HCT116 (cell line): ENCODE measurements at regions not wholly inside any gene's neighbourhood (a gene's known extent, or its start where the extent isn't known, plus 50 kb on each side); places are given as distances from the start of the nearest gene placed in this dataset.

ENCODE experiments used
- ATAC-seq: fragments of 200-7000 bp; cut with Tn5 transposase; 2 replicates; pipeline ENCODE4 v1.9.1; 2020; ENCODE audit warnings: mild to moderate bottlenecking, moderate library complexity
- BruUV-seq: library from RNA; stranded (reverse); fragments of 400-500 nt; replicated peaks from 2 replicates; lab custom pipeline; 2021; lab: Mats Ljungman, UMichigan
- CTCF ChIA-PET: fragments of 300-600 bp; sonication (Branson Sonifier 250); formaldehyde crosslinking; loops from one replicate; lab custom pipeline; 2021; ENCODE audit warnings: antibody characterized with exemption; lab: Charles Lee
- POLR2A ChIA-PET: fragments of 300-600, 350-600 bp; sonication (Branson Sonifier 250); formaldehyde crosslinking; loops from one replicate; lab custom pipeline; 2021; ENCODE audit warnings: antibody characterized with exemption; lab: Charles Lee
- RAD21 ChIA-PET, 2 experiments: fragments of 300-600 bp; sonication (Branson Sonifier 250); formaldehyde crosslinking; loops; one replicate each; lab custom pipeline; 2023; ENCODE audit warnings: low total read pairs in 2 of 2; ENCODE audit not compliant: uncharacterized antibody in 2 of 2, unreplicated experiment in 2 of 2, low non-redundant PET in 1 of 2; lab: Charles Lee
- DNase-seq: peaks from one replicate; pipeline ENCODE4 v3.0.0-alpha.2; 2010; ENCODE audit warnings: low read depth, low spot score
- H2AFZ ChIP-seq: fragments of 200-600 bp; shearing (Covaris generic), sonication (generic); 2 replicates; pipeline ENCODE4 v1.6.1; 2017; ENCODE audit warnings: low read depth, mixed run types, mixed read lengths, antibody characterized with exemption, low read length; ENCODE audit not compliant: poor library complexity, severe bottlenecking
- H3K27ac ChIP-seq: 2 replicates; pipeline ENCODE4 v1.5.1; 2012; ENCODE audit warnings: low read depth, low read length
- H3K27me3 ChIP-seq: fragments of 200-600 bp; sonication (generic); 2 replicates; pipeline ENCODE4 v1.6.1; 2016; ENCODE audit warnings: mixed run types, low read length, mixed read lengths; ENCODE audit not compliant: insufficient read depth
- H3K36me3 ChIP-seq, 2 experiments: fragments of 200-500 bp in 1 of 2; fragments of 200-600 bp in 1 of 2; sonication (Bioruptor generic) in 1 of 2; sonication (generic) in 1 of 2; 2 replicates each; pipeline versions ENCODE4 v1.5.1 to v1.6.1; 2014 to 2016; ENCODE audit warnings: low read length in 2 of 2, inconsistent platforms in 1 of 2, mixed read lengths in 1 of 2, mixed run types in 1 of 2; ENCODE audit not compliant: insufficient read depth in 2 of 2, control insufficient read depth in 1 of 2
- H3K4me1 ChIP-seq, 2 experiments: fragments of 200-600 bp in 1 of 2; sonication (generic) in 1 of 2; 2 replicates each; pipeline versions ENCODE4 v1.5.1 to v1.6.1; 2012 to 2017; ENCODE audit warnings: low read length in 2 of 2, inconsistent platforms in 1 of 2, mild to moderate bottlenecking in 1 of 2, mixed read lengths in 1 of 2, mixed run types in 1 of 2, moderate library complexity in 1 of 2; ENCODE audit not compliant: insufficient read depth in 2 of 2, control insufficient read depth in 1 of 2
- H3K4me2 ChIP-seq: fragments of 200-600 bp; sonication (generic); 2 replicates; pipeline ENCODE4 v1.6.1; 2017; ENCODE audit warnings: mixed run types, low read length, mixed read lengths
- H3K4me3 ChIP-seq, 2 experiments: fragments of 200-600 bp in 1 of 2; sonication (generic) in 1 of 2; replicated peaks in 1 of 2; 2 replicates each; pipeline ENCODE4 v1.5.1; 2011 to 2016; ENCODE audit warnings: low read length in 2 of 2, control low read depth in 1 of 2, low read depth in 1 of 2, mild to moderate bottlenecking in 1 of 2, mixed read lengths in 1 of 2, mixed run types in 1 of 2
- H3K79me2 ChIP-seq: fragments of 200-600 bp; sonication (generic); 2 replicates; pipeline ENCODE4 v1.6.1; 2017; ENCODE audit warnings: mild to moderate bottlenecking, mixed run types, low read length, moderate library complexity, mixed read lengths; ENCODE audit not compliant: insufficient read depth
- H3K9ac ChIP-seq: fragments of 200-600 bp; sonication (generic); 2 replicates; pipeline ENCODE4 v1.6.1; 2016; ENCODE audit warnings: low read length, mixed read lengths
- H3K9me2 ChIP-seq: fragments of 200-600 bp; sonication (generic), shearing (Covaris generic); 2 replicates; pipeline ENCODE4 v1.6.1; 2017; ENCODE audit warnings: mixed run types, mild to moderate bottlenecking, moderate library complexity; ENCODE audit not compliant: insufficient read depth
- H3K9me3 ChIP-seq, 2 experiments: fragments of 200-500 bp in 1 of 2; fragments of 200-600 bp in 1 of 2; sonication (Bioruptor generic) in 1 of 2; sonication (generic) in 1 of 2; 2 replicates each; pipeline ENCODE4 v1.6.1; 2014 to 2017; ENCODE audit warnings: low read length in 2 of 2, mixed read lengths in 2 of 2, inconsistent platforms in 1 of 2, low read depth in 1 of 2, mild to moderate bottlenecking in 1 of 2, mixed run types in 1 of 2, moderate library complexity in 1 of 2; ENCODE audit not compliant: control insufficient read depth in 1 of 2, insufficient read depth in 1 of 2
- H4K20me1 ChIP-seq: fragments of 200-600 bp; sonication (generic), shearing (Covaris generic); 2 replicates; pipeline ENCODE4 v1.6.1; 2017; ENCODE audit warnings: mixed run types, mild to moderate bottlenecking, moderate library complexity; ENCODE audit not compliant: insufficient read depth
- CBX3 ChIP-seq: IDR thresholded peaks from 2 replicates; pipeline ENCODE4 v1.6.1; 2012; ENCODE audit warnings: low read depth
- CEBPB ChIP-seq: IDR thresholded peaks from 2 replicates; pipeline ENCODE4 v1.6.1; 2012; ENCODE audit warnings: low read depth
- EGR1 ChIP-seq: IDR thresholded peaks from 2 replicates; pipeline ENCODE4 v1.6.1; 2012; ENCODE audit warnings: low read depth
- ELF1 ChIP-seq: IDR thresholded peaks from 2 replicates; pipeline ENCODE4 v1.6.1; 2012; ENCODE audit warnings: low read depth, borderline replicate concordance
- FOSL1 ChIP-seq: IDR thresholded peaks from 2 replicates; pipeline ENCODE4 v1.6.1; 2012; ENCODE audit warnings: low read depth
- JUND ChIP-seq: IDR thresholded peaks from 2 replicates; pipeline ENCODE4 v1.6.1; 2012
- POLR2A ChIP-seq: IDR thresholded peaks from 2 replicates; pipeline ENCODE4 v1.7.0; 2011; ENCODE audit warnings: borderline replicate concordance; ENCODE audit not compliant: insufficient read depth, insufficient read length; ENCODE audit errors: extremely low read depth
- SIN3A ChIP-seq: IDR thresholded peaks from 2 replicates; pipeline ENCODE4 v1.6.1; 2012; ENCODE audit warnings: low read depth
- SP1 ChIP-seq: IDR thresholded peaks from 2 replicates; pipeline ENCODE4 v1.6.1; 2012; ENCODE audit warnings: low read depth
- SRF ChIP-seq: IDR thresholded peaks from 2 replicates; pipeline ENCODE4 v1.6.1; 2012; ENCODE audit warnings: low read depth
- intact Hi-C: fragments of 100-400 bp; cut with micrococcal nuclease; formaldehyde crosslinking; loops from 2 replicates; pipeline ENCODE4 v1.10.0; 2022
- TF ChIP-seq, protein P1 (sequence below): IDR thresholded peaks from 2 replicates; pipeline ENCODE4 v1.6.1; 2012
- TF ChIP-seq, protein P2 (sequence below), 3 experiments: fragments of 200-600 bp in 1 of 3; sonication (generic) in 1 of 3; IDR thresholded peaks in 2 of 3; conservative IDR thresholded peaks in 1 of 3; 2 replicates each; pipeline ENCODE4 v1.5.1; 2012 to 2017; ENCODE audit warnings: low read depth in 2 of 3, low read length in 2 of 3, antibody characterized with exemption in 1 of 3, borderline replicate concordance in 1 of 3, control low read depth in 1 of 3, mild to moderate bottlenecking in 1 of 3, mixed read lengths in 1 of 3, mixed run types in 1 of 3, moderate library complexity in 1 of 3; ENCODE audit not compliant: insufficient read depth in 1 of 3
- TF ChIP-seq, protein P3 (sequence below): IDR thresholded peaks from 2 replicates; pipeline ENCODE4 v1.6.1; 2012; ENCODE audit warnings: low read depth
- TF ChIP-seq, protein P4 (sequence below): IDR thresholded peaks from 2 replicates; pipeline ENCODE4 v1.6.1; 2011; ENCODE audit warnings: mild to moderate bottlenecking, low read length, moderate library complexity; ENCODE audit not compliant: insufficient replicate concordance; ENCODE audit errors: extremely low read depth

DNA sequence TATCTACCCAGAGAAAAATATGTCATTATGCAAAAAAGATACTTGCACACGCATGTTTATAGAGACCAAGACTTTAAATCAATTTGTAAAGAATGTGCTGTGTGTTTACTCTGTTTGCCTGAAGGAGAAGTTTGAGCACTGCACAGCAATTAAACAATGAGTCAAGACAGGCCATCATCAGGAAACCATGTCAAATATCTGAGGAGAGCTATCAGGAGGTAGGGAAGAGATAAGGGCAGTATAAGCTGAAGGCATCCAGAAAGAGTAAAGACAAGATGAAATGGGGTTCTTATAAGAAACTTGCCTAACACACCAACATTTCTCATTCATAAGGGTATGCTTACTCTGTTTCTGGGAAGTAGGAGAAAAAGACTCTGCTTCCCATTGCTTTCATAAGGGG lies 405.8 kb upstream of the PTGER4 start:
- Histone ChIP-seq H3K9ac (no peak overlapping the region), H3K4me3 (no peak overlapping the region), H2AFZ (no peak overlapping the region), H3K4me2 (no peak overlapping the region), H3K9me3 (no peaks in the 10 kb centered on the region), H3K79me2 (no peaks in the 10 kb centered on the region), H3K27me3 (no peaks in the 10 kb centered on the region), H3K36me3 (no peaks in the 10 kb centered on the region), H4K20me1 (no peaks in the 10 kb centered on the region), H3K27ac (no peak overlapping the region), H3K9me2 (no peaks in the 10 kb centered on the region), H3K4me1 (no peaks in the 10 kb centered on the region)
- TF ChIP-seq CEBPB: no peak
- no peak for TF ChIP-seq ELF1
- no peak for TF ChIP-seq EGR1
- TF ChIP-seq, protein P1, sequence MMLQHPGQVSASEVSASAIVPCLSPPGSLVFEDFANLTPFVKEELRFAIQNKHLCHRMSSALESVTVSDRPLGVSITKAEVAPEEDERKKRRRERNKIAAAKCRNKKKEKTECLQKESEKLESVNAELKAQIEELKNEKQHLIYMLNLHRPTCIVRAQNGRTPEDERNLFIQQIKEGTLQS: no peak
- TF ChIP-seq FOSL1: no peak
- ATAC-seq: no peak
- no peak for DNase-seq
- ChIA-PET POLR2A (no interaction called here), RAD21 (no interaction called here), CTCF (no interaction called here)
- intact Hi-C loops: no loop called here
- no TSS peak for BruUV-seq

DNA sequence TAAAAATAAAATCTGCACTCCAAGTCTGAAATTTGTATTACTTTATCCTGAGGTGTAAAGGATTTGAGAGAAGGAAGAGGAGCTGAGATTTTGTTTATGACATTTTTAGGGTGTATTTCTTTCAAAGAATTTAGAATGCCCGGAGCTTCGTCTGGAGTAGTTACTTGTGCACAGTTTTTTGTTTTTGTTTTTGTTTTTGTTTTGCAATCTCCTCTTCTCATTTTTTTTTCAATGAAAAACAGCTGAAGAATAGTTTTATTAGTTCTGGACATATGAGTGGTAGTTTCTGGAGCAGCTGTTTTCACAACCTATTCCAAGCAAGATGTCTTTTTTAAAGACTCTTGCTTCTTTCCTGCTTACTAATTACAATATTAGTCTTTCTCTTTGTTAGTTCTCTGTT lies 408.2 kb upstream of the PTGER4 start:
- no peaks in the 10 kb centered on the region for H3K79me2 ChIP-seq
- no peaks in the 10 kb centered on the region for H3K9me3 ChIP-seq
- H3K27me3 ChIP-seq: no peaks in the 10 kb centered on the region
- no peaks in the 10 kb centered on the region for H3K36me3 ChIP-seq
- CTCF ChIA-PET: no interaction called here
- no peak overlapping the region for H3K27ac ChIP-seq
- ATAC-seq: no peak
- no peak overlapping the region for H3K9ac ChIP-seq
- RAD21 ChIA-PET: no interaction called here
- H2AFZ ChIP-seq: no peak overlapping the region
- no TSS peak for BruUV-seq
- H3K4me1 ChIP-seq: no peaks in the 10 kb centered on the region
- POLR2A ChIA-PET: no interaction called here
- intact Hi-C loops: no loop called here
- no peak overlapping the region for H3K4me2 ChIP-seq
- DNase-seq: no peak
- no peaks in the 10 kb centered on the region for H4K20me1 ChIP-seq
- no peak overlapping the region for H3K4me3 ChIP-seq
- no peaks in the 10 kb centered on the region for H3K9me2 ChIP-seq
- TF ChIP-seq SP1 (no peak), SIN3A (no peak), JUND (no peak), CBX3 (no peak), FOSL1 (no peak), POLR2A (no peak), SRF (no peak)
- TF ChIP-seq, protein P2, sequence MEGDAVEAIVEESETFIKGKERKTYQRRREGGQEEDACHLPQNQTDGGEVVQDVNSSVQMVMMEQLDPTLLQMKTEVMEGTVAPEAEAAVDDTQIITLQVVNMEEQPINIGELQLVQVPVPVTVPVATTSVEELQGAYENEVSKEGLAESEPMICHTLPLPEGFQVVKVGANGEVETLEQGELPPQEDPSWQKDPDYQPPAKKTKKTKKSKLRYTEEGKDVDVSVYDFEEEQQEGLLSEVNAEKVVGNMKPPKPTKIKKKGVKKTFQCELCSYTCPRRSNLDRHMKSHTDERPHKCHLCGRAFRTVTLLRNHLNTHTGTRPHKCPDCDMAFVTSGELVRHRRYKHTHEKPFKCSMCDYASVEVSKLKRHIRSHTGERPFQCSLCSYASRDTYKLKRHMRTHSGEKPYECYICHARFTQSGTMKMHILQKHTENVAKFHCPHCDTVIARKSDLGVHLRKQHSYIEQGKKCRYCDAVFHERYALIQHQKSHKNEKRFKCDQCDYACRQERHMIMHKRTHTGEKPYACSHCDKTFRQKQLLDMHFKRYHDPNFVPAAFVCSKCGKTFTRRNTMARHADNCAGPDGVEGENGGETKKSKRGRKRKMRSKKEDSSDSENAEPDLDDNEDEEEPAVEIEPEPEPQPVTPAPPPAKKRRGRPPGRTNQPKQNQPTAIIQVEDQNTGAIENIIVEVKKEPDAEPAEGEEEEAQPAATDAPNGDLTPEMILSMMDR (IDR thresholded peaks at IDR 0.05 in 2 of 3, conservative IDR thresholded peaks at IDR 0.05 in 1 of 3; ENCODE audit: borderline replicate concordance in 1 of 3, insufficient read depth in 1 of 3, low read depth in 2 of 3, low read length in 2 of 3): no peak
- TF ChIP-seq, protein P1: no peak
- TF ChIP-seq, protein P3, sequence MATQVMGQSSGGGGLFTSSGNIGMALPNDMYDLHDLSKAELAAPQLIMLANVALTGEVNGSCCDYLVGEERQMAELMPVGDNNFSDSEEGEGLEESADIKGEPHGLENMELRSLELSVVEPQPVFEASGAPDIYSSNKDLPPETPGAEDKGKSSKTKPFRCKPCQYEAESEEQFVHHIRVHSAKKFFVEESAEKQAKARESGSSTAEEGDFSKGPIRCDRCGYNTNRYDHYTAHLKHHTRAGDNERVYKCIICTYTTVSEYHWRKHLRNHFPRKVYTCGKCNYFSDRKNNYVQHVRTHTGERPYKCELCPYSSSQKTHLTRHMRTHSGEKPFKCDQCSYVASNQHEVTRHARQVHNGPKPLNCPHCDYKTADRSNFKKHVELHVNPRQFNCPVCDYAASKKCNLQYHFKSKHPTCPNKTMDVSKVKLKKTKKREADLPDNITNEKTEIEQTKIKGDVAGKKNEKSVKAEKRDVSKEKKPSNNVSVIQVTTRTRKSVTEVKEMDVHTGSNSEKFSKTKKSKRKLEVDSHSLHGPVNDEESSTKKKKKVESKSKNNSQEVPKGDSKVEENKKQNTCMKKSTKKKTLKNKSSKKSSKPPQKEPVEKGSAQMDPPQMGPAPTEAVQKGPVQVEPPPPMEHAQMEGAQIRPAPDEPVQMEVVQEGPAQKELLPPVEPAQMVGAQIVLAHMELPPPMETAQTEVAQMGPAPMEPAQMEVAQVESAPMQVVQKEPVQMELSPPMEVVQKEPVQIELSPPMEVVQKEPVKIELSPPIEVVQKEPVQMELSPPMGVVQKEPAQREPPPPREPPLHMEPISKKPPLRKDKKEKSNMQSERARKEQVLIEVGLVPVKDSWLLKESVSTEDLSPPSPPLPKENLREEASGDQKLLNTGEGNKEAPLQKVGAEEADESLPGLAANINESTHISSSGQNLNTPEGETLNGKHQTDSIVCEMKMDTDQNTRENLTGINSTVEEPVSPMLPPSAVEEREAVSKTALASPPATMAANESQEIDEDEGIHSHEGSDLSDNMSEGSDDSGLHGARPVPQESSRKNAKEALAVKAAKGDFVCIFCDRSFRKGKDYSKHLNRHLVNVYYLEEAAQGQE: no peak
- TF ChIP-seq, protein P4, sequence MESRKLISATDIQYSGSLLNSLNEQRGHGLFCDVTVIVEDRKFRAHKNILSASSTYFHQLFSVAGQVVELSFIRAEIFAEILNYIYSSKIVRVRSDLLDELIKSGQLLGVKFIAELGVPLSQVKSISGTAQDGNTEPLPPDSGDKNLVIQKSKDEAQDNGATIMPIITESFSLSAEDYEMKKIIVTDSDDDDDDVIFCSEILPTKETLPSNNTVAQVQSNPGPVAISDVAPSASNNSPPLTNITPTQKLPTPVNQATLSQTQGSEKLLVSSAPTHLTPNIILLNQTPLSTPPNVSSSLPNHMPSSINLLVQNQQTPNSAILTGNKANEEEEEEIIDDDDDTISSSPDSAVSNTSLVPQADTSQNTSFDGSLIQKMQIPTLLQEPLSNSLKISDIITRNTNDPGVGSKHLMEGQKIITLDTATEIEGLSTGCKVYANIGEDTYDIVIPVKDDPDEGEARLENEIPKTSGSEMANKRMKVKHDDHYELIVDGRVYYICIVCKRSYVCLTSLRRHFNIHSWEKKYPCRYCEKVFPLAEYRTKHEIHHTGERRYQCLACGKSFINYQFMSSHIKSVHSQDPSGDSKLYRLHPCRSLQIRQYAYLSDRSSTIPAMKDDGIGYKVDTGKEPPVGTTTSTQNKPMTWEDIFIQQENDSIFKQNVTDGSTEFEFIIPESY: no peak
